Right kidney (tissue), 1 donor: ENCODE measurements at regions not wholly inside any gene's neighbourhood (a gene's known extent, or its start where the extent isn't known, plus 50 kb on each side); places are given as distances from the start of the nearest gene placed in this dataset.
"Not testable (repeated sequence)": the region's sequence is repeated elsewhere in the genome, so short reads cannot be mapped to it uniquely, and the experiment has no call there.

ENCODE experiments used
- DNase-seq: peaks from one replicate; pipeline ENCODE4 v3.0.0-alpha.2; 2016

GRCh38 chr17:31677036-31677435 lies 182.0 kb downstream of the COPRS start:
- DNase-seq, result no peak

DNA sequence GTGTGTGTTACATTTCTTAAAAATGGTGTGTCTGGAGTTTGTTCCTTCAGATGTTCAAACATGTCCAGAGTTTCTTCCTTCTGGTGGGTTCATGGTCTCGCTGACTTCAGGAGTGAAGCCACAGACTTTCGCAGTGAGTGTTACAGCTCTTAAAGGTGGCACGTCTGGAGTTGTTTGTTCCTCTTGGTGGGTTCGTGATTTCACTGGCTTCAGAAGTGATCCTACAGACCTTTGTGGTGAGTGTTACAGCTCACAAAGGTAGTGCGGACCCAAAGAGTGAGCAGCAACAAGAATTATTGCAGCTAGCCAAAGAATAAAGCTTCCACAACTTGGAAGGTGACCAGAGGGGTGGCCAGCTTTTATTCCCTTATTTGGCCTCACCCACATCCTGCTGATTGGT lies 183.7 kb downstream of the COPRS start:
- not testable (repeated sequence) for DNase-seq

DNA sequence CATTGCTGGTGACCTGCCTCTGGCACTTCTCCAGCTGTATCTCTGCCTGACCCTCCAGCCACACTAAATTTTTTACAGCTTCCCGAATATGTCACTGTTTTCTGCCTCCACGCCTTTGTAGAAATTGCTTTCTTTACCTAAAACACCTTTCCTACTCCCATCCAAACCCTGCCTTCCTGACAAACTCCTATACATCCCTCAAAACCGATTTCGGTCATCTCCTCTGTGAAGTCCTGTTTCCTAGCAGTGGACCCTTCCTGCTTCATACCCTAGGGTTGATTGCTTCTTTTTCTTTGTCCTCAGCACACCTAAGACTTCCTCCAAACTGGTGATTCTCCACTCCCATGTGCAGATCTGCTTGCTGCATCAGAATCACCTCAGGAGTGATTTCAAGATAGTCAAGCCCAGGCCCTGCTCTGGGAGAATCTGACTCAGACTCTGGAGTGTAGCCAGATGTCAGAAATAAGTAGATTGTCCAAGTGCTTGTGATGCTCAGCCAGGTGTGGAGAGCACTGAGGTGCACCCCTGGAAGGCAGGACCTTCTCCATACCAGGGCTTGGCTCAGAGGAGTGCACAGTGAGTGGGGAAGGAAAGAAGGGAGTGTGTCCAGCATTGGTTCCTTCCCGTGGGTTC lies 184.2 kb downstream of the COPRS start:
- no peak for DNase-seq

- no peak for DNase-seq
These were observed 184.7 kb downstream of the COPRS start for GRCh38 chr17:31674305-31674704.

DNA sequence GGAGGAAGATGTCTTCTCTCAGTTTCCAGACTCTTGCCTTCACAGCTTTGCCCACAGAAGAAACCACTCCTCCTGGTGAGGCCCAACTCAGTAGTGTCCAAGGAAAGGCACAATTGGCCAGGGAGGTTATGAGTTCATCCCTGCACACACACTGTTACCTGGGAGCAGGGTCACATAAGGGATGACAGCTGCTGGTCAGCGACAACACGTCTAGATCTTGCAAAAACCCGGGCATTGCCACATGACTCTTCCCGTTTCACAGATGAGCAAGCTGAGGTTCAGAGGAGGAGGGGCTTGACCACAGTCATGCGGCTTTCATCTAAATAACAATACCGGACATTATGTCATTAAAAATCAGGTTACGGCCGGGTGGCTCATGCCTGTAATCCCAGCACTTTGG lies 186.0 kb downstream of the COPRS start:
- DNase-seq, result no peak

DNA sequence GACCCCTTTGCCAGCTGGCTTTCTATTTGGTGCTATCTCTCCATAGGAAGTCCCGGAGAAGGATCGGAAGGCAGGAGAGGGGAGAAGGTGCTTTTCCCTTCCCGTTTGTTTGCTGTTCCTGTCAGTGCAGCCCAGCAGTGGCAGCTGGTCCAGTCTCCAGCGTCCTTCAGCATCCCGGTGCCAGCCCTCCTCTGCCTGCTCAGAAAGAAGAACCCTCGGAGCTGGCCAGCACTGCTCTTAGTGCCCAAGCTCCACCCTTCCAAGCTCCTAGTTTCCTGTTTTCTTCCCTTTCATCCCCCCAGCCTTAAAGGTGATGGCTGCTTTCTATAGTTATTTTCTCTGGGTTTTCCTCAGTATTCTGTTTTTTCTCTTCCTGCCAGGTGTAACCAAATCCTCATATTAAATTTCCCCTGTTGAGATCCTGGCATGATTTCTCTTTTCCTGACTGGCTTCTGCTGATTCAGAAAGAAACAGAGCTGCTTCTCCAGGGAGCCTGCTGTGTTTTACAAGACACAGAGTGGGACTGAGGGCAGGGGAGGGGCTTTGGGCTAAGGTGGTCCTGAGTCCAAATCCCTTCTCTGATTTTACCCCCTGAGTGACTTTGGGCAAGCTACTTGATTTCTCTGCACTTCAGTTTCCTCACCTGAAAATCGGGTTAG lies 186.8 kb downstream of the COPRS start:
- DNase-seq, result no peak

- DNase-seq, result no peak
These were observed 195.5 kb downstream of the COPRS start for GRCh38 chr17:31663576-31663975.

DNA sequence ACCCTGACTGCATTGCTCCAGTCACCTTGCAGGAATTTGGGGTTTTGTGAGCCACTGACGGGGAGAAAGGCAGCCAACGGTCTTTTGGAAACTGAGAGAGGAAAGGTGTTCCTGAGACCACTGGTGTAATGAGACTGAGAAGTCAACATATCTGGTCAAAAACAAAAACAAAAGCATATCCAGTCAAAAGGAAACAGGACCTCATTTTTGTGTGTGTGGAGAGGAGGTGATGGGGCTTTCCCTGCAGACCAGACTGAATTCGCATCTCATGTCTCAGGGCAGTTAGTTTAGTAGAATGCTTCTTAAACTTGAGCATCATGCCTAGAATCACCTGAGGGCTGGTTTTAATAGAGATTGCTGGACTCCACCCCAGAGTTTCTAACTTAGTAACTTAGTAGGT lies 198.4 kb downstream of the COPRS start:
- DNase-seq, result no peak

DNA sequence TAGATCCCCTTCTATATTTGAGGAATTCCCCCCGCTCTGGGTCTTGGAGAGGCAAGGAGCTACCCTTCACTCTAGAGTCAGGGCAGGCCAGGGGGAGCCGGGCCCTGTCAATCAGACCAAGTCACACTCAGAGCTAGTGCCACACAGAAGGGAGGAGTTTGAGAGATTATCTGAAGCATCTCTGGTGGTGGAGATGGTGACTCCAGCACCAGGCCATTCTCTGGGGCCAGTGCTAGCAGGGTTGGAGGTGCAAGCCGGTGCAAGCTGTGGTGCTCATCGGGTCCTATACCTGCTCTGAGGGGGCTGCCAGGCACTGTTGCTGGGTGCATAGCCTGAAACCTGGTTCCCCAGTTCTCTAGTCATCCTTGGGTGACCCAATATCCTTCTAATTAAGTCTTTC lies 201.2 kb downstream of the COPRS start:
- DNase-seq, result no peak

DNA sequence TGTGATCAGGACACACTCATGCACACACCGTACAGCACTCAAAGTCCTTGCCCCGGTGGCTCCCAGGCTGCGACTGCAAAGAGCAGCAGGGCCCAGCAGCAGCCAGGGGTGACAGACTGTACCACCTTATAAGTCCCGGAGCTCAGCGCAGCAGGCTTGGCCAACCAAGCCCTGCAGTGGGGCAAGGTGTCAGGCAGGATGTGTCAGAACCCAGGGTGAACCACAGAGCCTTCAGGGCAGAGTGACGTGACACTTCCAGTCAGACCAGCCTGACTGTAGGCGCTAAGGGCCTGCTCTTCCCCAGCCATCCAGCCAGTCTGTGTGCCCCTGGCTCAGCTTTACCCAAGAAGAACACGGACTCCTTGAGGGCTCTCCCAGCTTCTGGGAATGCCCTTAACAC lies 204.1 kb downstream of the COPRS start:
- no peak for DNase-seq

DNA sequence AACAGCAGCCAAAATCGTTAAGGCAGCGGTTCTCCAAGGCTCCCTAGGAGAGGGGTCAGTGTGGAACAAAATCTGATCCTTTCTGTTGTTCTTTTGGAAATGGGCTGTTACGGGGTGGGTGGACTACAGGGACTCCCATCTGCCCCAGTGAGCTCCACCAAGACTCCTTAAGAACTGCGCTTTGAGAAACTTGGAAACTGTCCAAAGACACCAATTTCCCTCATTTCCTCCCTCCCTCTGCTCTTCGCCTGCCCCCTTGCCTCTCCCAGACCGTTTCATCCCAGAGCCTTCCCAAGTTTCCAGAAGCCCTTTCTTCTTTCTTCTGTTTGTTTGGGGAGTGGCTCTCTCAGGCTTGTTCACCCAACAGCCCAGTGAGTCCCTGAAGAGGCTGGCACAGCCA lies 205.4 kb downstream of the COPRS start:
- no peak for DNase-seq

- no peak for DNase-seq
These were observed 208.1 kb downstream of the COPRS start for GRCh38 chr17:31650756-31651520.

GRCh38 chr17:31649302-31649701 lies 209.7 kb downstream of the COPRS start:
- DNase-seq, result no peak

- no peak for DNase-seq
These were observed 211.4 kb downstream of the COPRS start for GRCh38 chr17:31647661-31648060.

GRCh38 chr17:31646642-31647041 lies 212.4 kb downstream of the COPRS start:
- no peak for DNase-seq

DNA sequence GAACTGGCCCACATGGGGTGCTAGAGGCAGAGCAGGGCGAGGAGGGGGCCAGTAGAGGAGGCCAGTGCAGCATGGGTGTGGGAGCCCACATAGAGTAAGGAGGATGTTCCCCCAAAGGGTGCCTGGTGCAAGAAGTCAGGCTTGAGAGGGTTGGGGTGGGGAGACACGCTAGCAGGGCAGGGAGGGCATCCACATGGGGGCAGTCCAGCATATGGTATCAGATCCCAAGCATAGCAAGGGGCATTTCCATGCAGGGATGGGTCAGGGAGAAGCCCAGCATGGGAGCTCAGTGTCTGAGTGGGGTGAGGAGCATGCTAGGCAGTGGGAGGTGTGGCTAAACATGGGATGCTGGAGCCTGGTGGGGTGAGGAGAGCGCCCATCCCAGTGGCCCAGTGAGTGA lies 213.7 kb downstream of the COPRS start:
- no peak for DNase-seq

GRCh38 chr17:31631766-31632165 lies 227.3 kb downstream of the COPRS start:
- DNase-seq, result no peak

GRCh38 chr17:31630866-31631265 lies 228.2 kb downstream of the COPRS start:
- DNase-seq, result not testable (repeated sequence)

- no peak for DNase-seq
These were observed 229.2 kb downstream of the COPRS start for GRCh38 chr17:31629696-31630470.

- no peak for DNase-seq
These were observed 231.1 kb downstream of the COPRS start for GRCh38 chr17:31627960-31628359.

DNA sequence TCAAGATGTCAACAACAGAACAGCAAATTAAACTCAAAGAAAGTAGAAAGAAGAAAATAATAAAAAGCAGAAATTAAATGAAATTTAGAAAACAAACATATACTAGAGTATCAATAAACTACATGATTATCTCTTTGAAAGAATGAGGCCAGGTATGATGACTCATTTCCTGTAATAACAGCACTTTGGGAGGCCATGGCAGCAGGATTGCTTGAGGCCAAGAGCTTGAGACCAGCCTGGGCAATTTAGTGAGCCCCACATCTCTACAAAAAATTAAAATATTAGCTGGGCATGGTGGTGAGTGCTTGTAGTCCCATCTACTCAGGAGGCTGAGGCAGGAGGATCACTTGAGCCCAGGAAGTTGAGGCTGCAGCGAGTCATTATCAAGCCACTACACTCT lies 232.5 kb downstream of the RAB11FIP4 start:
- DNase-seq, result no peak

GRCh38 chr17:31622500-31622899 lies 231.0 kb downstream of the RAB11FIP4 start:
- DNase-seq, result no peak

- no peak for DNase-seq
These were observed 230.1 kb downstream of the RAB11FIP4 start for GRCh38 chr17:31621566-31621965.
